GM19324 (cell line): ENCODE measurements at regions not wholly inside any gene's neighbourhood (a gene's known extent, or its start where the extent isn't known, plus 50 kb on each side); places are given as distances from the start of the nearest gene placed in this dataset.

Source experiments
- ATAC-seq: cut with Tn5 transposase; IDR thresholded peaks from one replicate; pipeline ENCODE4 v1.9.1; 2021; ENCODE audit warnings: mild to moderate bottlenecking, moderate library complexity; ENCODE audit not compliant: unreplicated experiment, low FRiP score

DNA sequence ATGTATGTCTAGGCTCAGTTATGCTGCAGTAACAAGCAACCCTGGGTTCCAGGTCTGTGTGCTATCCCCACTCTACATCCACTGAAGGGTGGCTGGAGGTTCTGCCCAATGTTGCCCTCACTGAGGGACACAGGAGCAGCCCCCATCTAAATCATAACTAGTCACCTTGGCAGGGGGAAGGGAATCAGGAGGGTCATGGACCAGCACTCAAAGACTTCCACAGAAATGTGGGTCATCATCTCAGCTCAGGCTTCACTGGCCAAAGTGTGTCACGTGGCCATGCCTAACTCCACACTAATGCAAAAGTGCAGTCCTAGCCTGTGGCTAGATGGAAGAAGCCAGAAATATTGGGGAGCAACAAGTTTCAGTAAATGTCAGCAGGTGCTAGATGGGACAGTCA lies 137.3 kb upstream of the ZNF507 start:
- no peak for ATAC-seq

DNA sequence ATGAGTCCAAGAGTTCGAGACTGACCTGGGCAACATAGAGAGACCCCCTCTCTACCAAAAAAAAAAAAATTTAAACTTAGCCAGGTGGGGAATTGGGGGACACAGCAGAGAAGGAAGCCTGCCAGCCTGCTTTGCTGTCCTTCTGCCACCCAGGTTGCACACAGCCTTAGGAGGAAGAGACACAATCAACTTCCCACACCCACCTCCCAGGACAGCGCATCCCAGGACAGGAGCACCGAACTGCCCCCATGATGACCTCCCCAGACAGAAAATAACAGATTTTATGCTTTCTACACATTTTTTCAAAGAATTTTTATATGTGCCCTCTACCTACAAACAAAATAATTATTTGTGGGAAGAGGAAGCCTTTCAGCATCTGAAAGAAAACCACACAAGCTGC lies 126.0 kb upstream of the ZNF507 start:
- ATAC-seq = no peak

- no peak for ATAC-seq
These were observed 125.4 kb upstream of the ZNF507 start for GRCh38 chr19:32219881-32220472.

DNA sequence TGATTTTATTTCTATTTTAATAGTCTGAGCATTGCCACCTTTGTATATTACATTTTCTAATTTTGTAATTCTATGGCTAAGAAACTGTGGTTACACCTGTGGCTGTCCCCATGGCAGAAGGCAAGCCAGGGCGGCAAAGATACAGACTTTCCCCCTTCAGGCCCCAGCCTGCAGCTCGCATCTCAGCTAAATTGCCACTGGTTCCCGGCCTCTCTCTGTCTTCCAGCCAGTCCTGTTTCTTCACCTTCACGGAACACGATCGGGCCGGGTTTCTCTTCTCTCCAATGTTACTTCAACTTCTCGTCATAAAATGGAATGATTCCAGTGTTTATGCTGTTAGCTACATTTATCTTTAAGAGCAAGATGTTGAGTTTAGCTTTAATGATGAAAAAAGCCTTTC lies 124.5 kb upstream of the ZNF507 start:
- no peak for ATAC-seq

DNA sequence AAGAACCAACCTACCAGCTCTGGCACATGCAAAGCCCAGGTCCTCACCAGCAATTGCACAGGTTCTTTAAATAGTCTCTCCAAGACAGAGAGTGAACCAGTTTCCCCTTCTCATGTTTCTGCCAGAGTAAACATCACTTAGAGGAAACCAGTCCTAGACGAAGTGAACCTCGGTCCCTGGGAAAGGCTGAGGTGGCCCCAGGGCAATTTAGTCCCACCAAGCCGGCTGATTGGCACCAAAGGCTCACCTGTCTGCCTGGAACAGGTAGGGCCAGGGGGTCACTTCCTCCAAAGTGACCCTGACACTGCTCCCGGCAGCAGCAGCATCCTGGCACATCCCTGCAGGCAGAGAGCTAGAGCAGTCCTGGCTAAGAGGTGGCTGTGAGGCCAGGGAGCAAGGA lies 122.9 kb upstream of the ZNF507 start:
- ATAC-seq = no peak

GRCh38 chr19:32223106-32223505 lies 122.3 kb upstream of the ZNF507 start:
- ATAC-seq = no peak

DNA sequence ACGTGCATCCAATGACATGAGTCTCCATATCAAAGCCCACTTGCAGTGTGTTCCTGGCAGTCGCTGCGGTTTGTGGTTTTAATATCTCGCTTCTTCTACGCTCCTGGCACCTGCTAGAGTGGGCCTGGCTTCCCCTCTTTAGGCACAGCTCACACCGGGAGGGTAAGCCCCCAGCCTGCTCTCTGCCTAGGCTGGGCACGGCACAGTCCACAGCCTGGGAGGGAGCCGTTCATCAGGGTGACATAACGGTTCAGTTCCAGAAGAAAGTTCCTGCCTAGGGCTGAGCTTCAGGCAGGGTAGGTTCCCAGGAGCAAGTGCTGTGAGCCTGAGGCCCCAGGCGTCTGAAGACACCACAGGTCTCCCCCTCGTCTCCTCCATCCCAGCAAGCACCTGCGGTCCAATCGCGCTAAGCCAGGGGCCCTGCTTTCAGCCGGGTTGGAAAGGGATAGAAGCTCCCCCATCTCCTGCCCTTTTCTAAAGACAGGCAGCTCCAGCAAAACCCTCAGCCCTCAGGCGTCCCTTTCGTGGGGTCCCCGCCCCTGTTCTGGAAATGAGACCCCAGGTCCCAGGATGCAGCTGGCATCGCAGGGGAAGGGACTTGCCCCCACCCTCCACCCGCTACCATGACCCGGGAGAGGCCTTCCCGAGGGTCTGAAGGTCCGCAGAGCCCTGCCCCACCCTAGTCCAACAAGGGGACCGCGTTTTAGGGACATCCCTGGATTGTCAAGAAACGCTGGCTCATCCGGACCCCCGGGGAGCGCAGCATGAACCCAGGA lies 121.6 kb upstream of the ZNF507 start:
- ATAC-seq = no peak

DNA sequence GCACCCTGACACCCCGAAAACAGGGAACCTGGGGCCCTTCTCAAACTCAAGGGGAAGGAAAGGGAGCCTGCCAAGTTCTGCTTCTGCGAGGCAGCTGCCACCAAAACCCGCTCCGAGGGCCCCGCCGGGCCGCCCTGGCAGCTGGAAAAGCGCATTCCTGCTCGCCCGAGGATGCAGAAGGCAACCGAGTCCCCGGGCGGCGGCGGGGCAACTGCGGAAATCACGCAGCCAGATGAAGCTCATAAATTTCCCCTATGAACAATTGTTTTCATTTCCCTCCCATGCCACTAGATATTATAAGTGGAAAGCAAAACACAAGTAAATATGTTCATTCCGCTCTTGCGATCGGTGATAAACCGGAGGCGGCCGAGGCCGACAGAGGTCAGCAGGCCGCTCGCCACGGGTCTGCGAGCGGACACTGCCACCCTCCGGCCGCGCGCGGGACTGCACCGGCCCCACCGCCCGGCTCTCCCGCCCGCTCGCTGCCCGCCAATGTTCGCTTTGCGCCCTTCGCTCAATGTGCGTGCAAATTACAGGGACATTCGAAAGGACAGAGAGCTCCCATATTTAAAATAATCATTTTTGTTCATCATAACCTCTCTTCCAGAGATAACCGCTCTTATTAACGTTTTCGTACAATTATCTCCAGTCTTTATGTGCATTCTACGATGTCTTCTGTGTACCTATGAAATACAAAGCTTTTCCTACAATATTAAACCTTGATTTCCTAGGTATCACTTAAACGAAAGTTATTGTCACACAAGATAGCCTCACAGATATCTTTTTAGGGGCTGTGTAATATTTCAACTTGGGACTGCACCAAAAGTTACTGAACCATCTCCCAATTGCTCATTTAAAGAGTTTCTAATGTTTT lies 120.8 kb upstream of the ZNF507 start:
- peak; percentile 60 for ATAC-seq

DNA sequence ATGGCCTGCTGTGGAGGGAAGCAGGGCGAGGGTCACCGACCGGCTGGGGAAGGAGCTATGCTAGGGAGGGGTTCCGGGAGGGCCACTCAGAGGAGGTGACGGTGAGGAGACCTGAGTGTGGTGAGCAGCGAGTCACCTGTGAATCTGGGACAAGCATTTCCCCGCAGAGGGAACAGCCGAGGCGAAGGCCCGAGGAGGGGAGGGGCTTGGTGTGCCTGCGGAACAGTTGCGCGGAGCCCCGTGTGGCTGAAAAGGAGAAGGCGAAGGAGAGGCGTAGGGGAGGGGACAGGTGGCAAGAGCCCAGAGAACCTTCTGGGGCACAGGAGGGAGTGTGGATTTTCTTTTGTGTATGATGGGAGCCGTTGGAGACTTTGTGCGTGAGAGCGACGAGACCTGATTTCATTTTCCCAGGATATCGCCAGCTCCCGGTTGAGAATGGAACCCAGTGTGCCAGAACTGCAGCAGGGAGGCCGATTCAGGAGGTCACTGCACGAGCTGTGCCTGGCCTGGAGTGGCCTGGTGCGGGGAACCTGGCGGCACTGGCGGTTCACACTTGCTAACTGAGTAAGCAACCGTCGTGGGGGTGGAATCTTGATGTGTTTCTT lies 117.7 kb upstream of the ZNF507 start:
- ATAC-seq = no peak

- no peak for ATAC-seq
These were observed 115.0 kb upstream of the ZNF507 start for GRCh38 chr19:32230441-32230840.

- no peak for ATAC-seq
These were observed 114.4 kb upstream of the ZNF507 start for GRCh38 chr19:32231020-32231419.

DNA sequence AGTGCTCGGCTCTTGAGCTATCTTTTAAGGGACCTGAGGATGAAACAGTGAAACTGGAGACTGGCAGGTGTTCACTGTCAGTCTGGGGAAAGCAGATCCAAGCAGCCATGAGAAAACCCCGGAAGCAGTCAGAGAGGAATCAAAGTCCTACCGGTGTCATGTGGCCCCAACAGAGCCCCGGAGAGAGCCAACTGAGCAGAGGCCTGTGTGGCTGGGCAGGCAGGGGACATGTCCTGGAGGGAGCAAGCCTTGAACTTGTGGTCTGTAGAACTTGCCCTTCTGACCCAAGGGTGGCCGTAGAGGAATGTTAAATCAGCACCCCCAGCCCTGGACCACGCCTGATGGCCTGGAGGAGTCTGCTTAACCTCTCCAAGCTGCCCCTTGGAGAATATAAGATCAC lies 113.7 kb upstream of the ZNF507 start:
- no peak for ATAC-seq

DNA sequence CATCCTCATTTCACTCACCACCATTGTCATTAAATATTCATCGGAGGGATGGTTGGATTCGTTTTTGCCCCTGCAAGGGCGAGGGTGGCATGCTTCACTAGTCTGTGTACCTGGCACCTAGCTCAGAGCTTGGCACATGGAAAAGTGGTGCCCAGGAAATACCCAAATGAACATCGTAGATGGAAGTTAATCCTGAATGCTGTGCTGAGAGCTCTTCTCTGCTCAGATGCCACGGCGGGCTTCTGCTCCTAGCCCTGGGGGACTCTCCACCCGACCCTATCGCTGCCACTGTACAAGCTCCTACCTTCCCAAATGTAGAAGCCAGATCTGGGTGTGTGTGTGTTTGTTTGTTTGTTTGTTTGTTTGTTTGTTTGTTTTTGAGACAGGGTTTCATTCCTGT lies 113.0 kb upstream of the ZNF507 start:
- ATAC-seq = no peak

GRCh38 chr19:32233091-32233490 lies 112.3 kb upstream of the ZNF507 start:
- ATAC-seq = no peak

GRCh38 chr19:32233885-32234284 lies 111.5 kb upstream of the ZNF507 start:
- ATAC-seq = no peak

DNA sequence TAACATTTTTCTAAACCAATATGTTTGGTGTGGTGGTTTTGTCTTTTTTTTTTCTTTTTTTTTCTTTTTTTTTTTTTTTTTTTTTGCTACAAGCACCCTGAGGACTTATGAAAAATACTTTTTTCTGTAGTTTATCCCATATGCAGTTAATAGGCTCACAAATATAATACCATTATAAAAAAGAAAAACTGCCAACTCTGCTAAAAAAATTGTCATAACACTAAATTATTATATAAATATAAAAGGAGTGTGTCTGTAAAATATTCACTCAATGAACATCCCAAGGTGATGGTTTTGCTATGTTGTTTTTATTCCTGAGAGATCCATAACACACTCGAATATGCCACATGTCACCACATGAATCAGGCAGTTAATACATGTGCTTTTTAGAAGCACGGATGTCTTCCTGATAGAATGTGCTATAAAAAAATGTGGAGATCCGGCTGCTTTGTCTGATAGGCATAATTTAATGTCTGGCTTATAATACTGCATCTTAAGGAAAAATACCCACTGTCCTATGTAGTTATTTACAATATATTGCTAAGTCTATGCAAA lies 110.7 kb upstream of the ZNF507 start:
- no peak for ATAC-seq

GRCh38 chr19:32238076-32238475 lies 107.3 kb upstream of the ZNF507 start:
- no peak for ATAC-seq

- no peak for ATAC-seq
These were observed 105.1 kb upstream of the ZNF507 start for GRCh38 chr19:32240316-32240715.

- no peak for ATAC-seq
These were observed 104.1 kb upstream of the ZNF507 start for GRCh38 chr19:32241306-32241705.

GRCh38 chr19:32241932-32242710 lies 103.3 kb upstream of the ZNF507 start:
- no peak for ATAC-seq
